HepG2 (cell line): ENCODE measurements at regions not wholly inside any gene's neighbourhood (a gene's known extent, or its start where the extent isn't known, plus 50 kb on each side); places are given as distances from the start of the nearest gene placed in this dataset.

Source experiments
- ATAC-seq: fragments of 200-7000 bp; cut with Tn5 transposase; 3 replicates; pipeline ENCODE4 v1.9.1; 2020; ENCODE audit warnings: mild to moderate bottlenecking, moderate library complexity
- BruUV-seq: library from RNA; stranded (reverse); fragments of 400-500 nt; replicated peaks from 2 replicates; lab custom pipeline; 2021; lab: Mats Ljungman, UMichigan
- CTCF ChIA-PET: fragments of 300-600 bp; formaldehyde crosslinking; extraction: SDS; loops from one replicate; lab custom pipeline; 2021; ENCODE audit warnings: low total read pairs, inconsistent platforms, low intra/inter-chr PET ratio; lab: Yijun Ruan, JAX
- POLR2A ChIA-PET: fragments of 350-600 bp; sonication (Branson Sonifier 250); formaldehyde crosslinking; loops from one replicate; lab custom pipeline; 2020; ENCODE audit warnings: antibody characterized with exemption, inconsistent platforms; lab: Yijun Ruan, JAX
- DNase-seq: peaks from one replicate; pipeline ENCODE4 v3.0.0-alpha.2; 2015; ENCODE audit warnings: low spot score
- FAIRE-seq: peaks from 3 replicates; lab custom pipeline; 2011; peaks lifted over from hg19 to GRCh38; lab: Jason Lieb, UNC
- H2AFZ ChIP-seq: one replicate; pipeline ENCODE4 v1.6.1; 2011; ENCODE audit warnings: low read length, inconsistent platforms
- H3K27ac ChIP-seq: fragments of 300-600 bp; 3 replicates; pipeline ENCODE4 v1.8.0; 2011; ENCODE audit warnings: mixed run types, mild to moderate bottlenecking, mixed read lengths, low read length, inconsistent platforms; ENCODE audit not compliant: insufficient read depth; ENCODE audit errors: extremely low read length
- H3K27me3 ChIP-seq, 2 experiments: fragments of 200-600 bp in 1 of 2; 2 replicates in 1 of 2; 3 replicates in 1 of 2; pipeline versions ENCODE4 v1.6.0 to v1.8.0; 2011; ENCODE audit warnings: low read length in 2 of 2, mild to moderate bottlenecking in 2 of 2, moderate library complexity in 2 of 2, inconsistent platforms in 1 of 2; ENCODE audit not compliant: insufficient read depth in 2 of 2, control insufficient read depth in 1 of 2
- H3K36me3 ChIP-seq, 2 experiments: fragments of 200-600 bp in 1 of 2; replicated peaks in 1 of 2; 2 replicates in 1 of 2; 3 replicates in 1 of 2; pipeline versions ENCODE4 v1.5.1 to v1.8.0; 2011; ENCODE audit warnings: low read length in 2 of 2, inconsistent platforms in 1 of 2; ENCODE audit not compliant: insufficient read depth in 2 of 2, control insufficient read depth in 1 of 2
- H3K4me1 ChIP-seq: 2 replicates; pipeline ENCODE4 v1.5.1; 2012; ENCODE audit warnings: low read length, inconsistent platforms; ENCODE audit not compliant: insufficient read depth
- H3K4me2 ChIP-seq: 2 replicates; pipeline ENCODE4 v1.6.0; 2011; ENCODE audit warnings: low read depth, low read length, inconsistent platforms
- H3K4me3 ChIP-seq, 3 experiments: fragments of 200-600 bp in 1 of 3; sonication (generic), shearing (Covaris generic) in 1 of 3; replicated peaks in 1 of 3; 2 replicates each; pipeline ENCODE4 v1.5.1; 2011 to 2016; ENCODE audit warnings: low read length in 3 of 3, inconsistent platforms in 2 of 3, low read depth in 2 of 3, mild to moderate bottlenecking in 2 of 3, control low read depth in 1 of 3, mixed read lengths in 1 of 3; ENCODE audit not compliant: insufficient read depth in 1 of 3
- H3K79me2 ChIP-seq: one replicate; pipeline ENCODE4 v1.6.1; 2011; ENCODE audit warnings: low read length, inconsistent platforms; ENCODE audit not compliant: insufficient read depth
- H3K9ac ChIP-seq: 2 replicates; pipeline ENCODE4 v1.6.0; 2011; ENCODE audit warnings: mild to moderate bottlenecking, low read depth, low read length, inconsistent platforms; ENCODE audit not compliant: insufficient read depth
- H3K9me3 ChIP-seq: 2 replicates; pipeline ENCODE4 v1.5.1; 2012; ENCODE audit warnings: mild to moderate bottlenecking, low read length
- H4K20me1 ChIP-seq: 2 replicates; pipeline ENCODE4 v1.6.0; 2011; ENCODE audit warnings: inconsistent platforms, mild to moderate bottlenecking, low read length, moderate library complexity; ENCODE audit not compliant: insufficient read depth
- AFF4 ChIP-seq: sonication (generic); formaldehyde crosslinking; IDR thresholded peaks from 2 replicates; pipeline ENCODE4 v1.4.0; 2020; ENCODE audit warnings: missing genetic modification reagents
- CCDC6 ChIP-seq: sonication (generic); formaldehyde crosslinking; IDR thresholded peaks from 2 replicates; pipeline ENCODE4 v1.8.1; 2022; ENCODE audit warnings: mild to moderate bottlenecking, missing genetic modification reagents, moderate library complexity
- HNF4A ChIP-seq: sonication (generic); formaldehyde crosslinking; IDR thresholded peaks from 2 replicates; pipeline ENCODE4 v1.4.0; 2020; ENCODE audit warnings: missing genetic modification reagents
- KMT2B ChIP-seq: IDR thresholded peaks from 2 replicates; pipeline ENCODE4 v1.6.1; 2016; ENCODE audit warnings: missing genetic modification reagents, missing compliant biosample characterization
- PTBP1 ChIP-seq: fragments of 200-400 bp; formaldehyde crosslinking; IDR thresholded peaks from 2 replicates; pipeline ENCODE4 v1.6.1; 2018; ENCODE audit warnings: low read length, low read depth; ENCODE audit not compliant: poor library complexity, severe bottlenecking
- RARA ChIP-seq: IDR thresholded peaks from 2 replicates; pipeline ENCODE4 v1.6.1; 2016; ENCODE audit warnings: missing genetic modification reagents, missing compliant biosample characterization
- SIN3B ChIP-seq: fragments of 150-350 bp; IDR thresholded peaks from 2 replicates; pipeline ENCODE4 v1.6.1; 2014; ENCODE audit warnings: low read length
- SOX13 ChIP-seq, 3 experiments: fragments of 450-650 bp in 1 of 3; sonication (generic) in 1 of 3; formaldehyde crosslinking in 1 of 3; IDR thresholded peaks in 2 of 3; conservative IDR thresholded peaks in 1 of 3; 2 replicates each; pipeline versions ENCODE4 v1.5.0 to v1.6.1; 2016 to 2020; ENCODE audit warnings: antibody characterized with exemption in 1 of 3, mild to moderate bottlenecking in 1 of 3, missing compliant biosample characterization in 1 of 3, missing genetic modification reagents in 1 of 3, moderate library complexity in 1 of 3
- TOE1 ChIP-seq: sonication (generic); formaldehyde crosslinking; IDR thresholded peaks from 2 replicates; pipeline ENCODE4 v1.4.0; 2020; ENCODE audit warnings: mild to moderate bottlenecking, missing genetic modification reagents
- ZNF446 ChIP-seq: sonication (generic); formaldehyde crosslinking; IDR thresholded peaks from 2 replicates; pipeline ENCODE4 v1.5.0; 2020; ENCODE audit warnings: mild to moderate bottlenecking, missing genetic modification reagents
- ZNF460 ChIP-seq: sonication (generic); formaldehyde crosslinking; IDR thresholded peaks from 2 replicates; pipeline ENCODE4 v1.5.1; 2020; ENCODE audit warnings: missing genetic modification reagents, mild to moderate bottlenecking, borderline replicate concordance
- ZNF605 ChIP-seq: sonication (generic); formaldehyde crosslinking; IDR thresholded peaks from 2 replicates; pipeline ENCODE4 v1.8.0; 2022; ENCODE audit warnings: mild to moderate bottlenecking, missing genetic modification reagents
- ZNF761 ChIP-seq: sonication (generic); formaldehyde crosslinking; conservative IDR thresholded peaks from 2 replicates; pipeline ENCODE4 v1.4.0; 2020; ENCODE audit warnings: mild to moderate bottlenecking, missing genetic modification reagents
- ZNF777 ChIP-seq: sonication (generic); formaldehyde crosslinking; IDR thresholded peaks from 2 replicates; pipeline ENCODE4 v1.4.0; 2020; ENCODE audit warnings: missing genetic modification reagents
- WGBS: methylation state at CpG from one replicate; pipeline ENCODE4 v1.1.6; 2017; ENCODE audit warnings: low lambda C conversion rate; 5-methylcytosine and 5-hydroxymethylcytosine counted together
- in situ Hi-C: cut with HindIII; loops from 2 replicates; pipeline ENCODE4 v1.10.0; 2017; ENCODE audit warnings: low pct_unique_long_range_greater_than_20kb; ENCODE audit not compliant: extremely low pct_ligation_motif_present
- intact Hi-C: fragments of 100-400 bp; cut with micrococcal nuclease; formaldehyde crosslinking; loops from one replicate; pipeline ENCODE4 v1.10.0; 2022; ENCODE audit not compliant: unreplicated experiment
- TF ChIP-seq, protein P1 (sequence below): sonication (generic); formaldehyde crosslinking; IDR thresholded peaks from 2 replicates; pipeline ENCODE4 v1.8.0; 2022; ENCODE audit warnings: mild to moderate bottlenecking, missing genetic modification reagents, moderate library complexity

DNA sequence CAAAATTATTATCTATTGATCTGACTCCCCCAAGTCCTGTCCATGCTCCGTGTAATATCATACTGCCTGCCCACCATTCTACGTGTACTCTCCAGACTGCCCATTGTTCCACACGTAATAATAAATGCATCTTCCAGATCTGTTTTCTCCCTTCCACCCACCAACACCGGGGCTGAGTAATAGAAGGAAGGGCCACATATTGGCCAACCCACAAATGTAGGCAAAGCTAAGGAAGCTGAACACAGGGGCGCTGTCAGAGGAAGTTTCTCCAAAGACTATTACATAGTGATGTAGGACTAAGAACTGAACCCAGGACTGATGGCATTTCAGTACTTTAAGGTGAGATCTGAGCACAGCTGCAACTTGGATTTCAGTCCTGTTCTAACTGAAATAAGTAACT, 135.8 kb upstream of the GUCY1A1 start:
- no peak overlapping the region for H3K4me2 ChIP-seq
- intact Hi-C loops (no loop called here), in situ Hi-C loops (no loop called here)
- TF ChIP-seq KMT2B (CRISPR knock-in tag) (no peak), HNF4A (CRISPR knock-in tag) (no peak)
- no peak overlapping the region for H3K9ac ChIP-seq
- ATAC-seq (no peak), DNase-seq (no peak), FAIRE-seq (no peak)
- no peaks in the 10 kb centered on the region for H3K79me2 ChIP-seq
- no peaks in the 10 kb centered on the region for H3K36me3 ChIP-seq
- no peak overlapping the region for H3K27ac ChIP-seq
- no peaks in the 10 kb centered on the region for H3K4me1 ChIP-seq
- no peaks in the 10 kb centered on the region for H3K9me3 ChIP-seq
- no peaks in the 10 kb centered on the region for H3K27me3 ChIP-seq
- no peak overlapping the region for H2AFZ ChIP-seq
- WGBS, result 13% methylated on average over 5 of the region's 5 CpGs
- H3K4me3 ChIP-seq, result no peak overlapping the region
- H4K20me1 ChIP-seq, result no peaks in the 10 kb centered on the region
- ChIA-PET POLR2A (no interaction called here), CTCF (no interaction called here)
- no TSS peak for BruUV-seq

DNA sequence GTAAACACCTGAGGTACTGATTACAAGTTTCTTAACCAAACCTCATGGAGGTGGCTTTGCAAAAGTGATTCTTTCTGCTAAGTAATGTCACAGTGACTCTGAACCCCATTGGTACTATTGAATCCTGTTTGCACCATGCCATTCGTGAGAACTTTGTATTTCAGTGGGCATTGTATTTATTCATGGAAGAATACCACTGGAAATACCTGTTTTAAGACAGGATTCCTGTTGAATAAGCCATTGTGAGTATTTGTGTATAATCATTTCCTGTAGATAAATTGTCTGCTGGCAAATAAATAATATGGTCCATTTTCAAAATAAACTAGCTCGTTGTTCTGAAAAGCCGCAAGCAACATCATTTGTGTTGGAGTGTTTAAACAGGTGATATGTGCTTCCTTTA, 136.4 kb upstream of the GUCY1A1 start:
- Histone ChIP-seq H3K4me2 (no peak overlapping the region), H3K4me3 (no peak overlapping the region), H3K9me3 (no peaks in the 10 kb centered on the region), H3K27ac (no peak overlapping the region), H3K27me3 (no peaks in the 10 kb centered on the region), H3K9ac (no peak overlapping the region), H3K79me2 (no peaks in the 10 kb centered on the region), H4K20me1 (no peaks in the 10 kb centered on the region), H3K36me3 (no peaks in the 10 kb centered on the region), H3K4me1 (no peaks in the 10 kb centered on the region), H2AFZ (no peak overlapping the region)
- ATAC-seq (no peak), DNase-seq (no peak), FAIRE-seq (no peak)
- ChIA-PET POLR2A (no interaction called here), CTCF (no interaction called here)
- no TSS peak for BruUV-seq
- in situ Hi-C loops, result no loop called here
- intact Hi-C loops, result no loop called here
- 1% methylated on average over 3 of the region's 3 CpGs for WGBS
- TF ChIP-seq CCDC6 (CRISPR knock-in tag) (no peak), TOE1 (no peak), RARA (CRISPR knock-in tag) (no peak), SIN3B (no peak), ZNF460 (CRISPR knock-in tag) (no peak), ZNF777 (CRISPR knock-in tag) (no peak), ZNF761 (CRISPR knock-in tag) (no peak), PTBP1 (no peak), SOX13 (IDR thresholded peaks at IDR 0.05) (no peak), SOX13 (CRISPR knock-in tag; conservative IDR thresholded peaks at IDR 0.05 in 1 of 2, IDR thresholded peaks at IDR 0.05 in 1 of 2) (no peak), AFF4 (no peak), ZNF446 (CRISPR knock-in tag) (no peak), ZNF605 (CRISPR knock-in tag) (no peak)
- TF ChIP-seq, protein P1, sequence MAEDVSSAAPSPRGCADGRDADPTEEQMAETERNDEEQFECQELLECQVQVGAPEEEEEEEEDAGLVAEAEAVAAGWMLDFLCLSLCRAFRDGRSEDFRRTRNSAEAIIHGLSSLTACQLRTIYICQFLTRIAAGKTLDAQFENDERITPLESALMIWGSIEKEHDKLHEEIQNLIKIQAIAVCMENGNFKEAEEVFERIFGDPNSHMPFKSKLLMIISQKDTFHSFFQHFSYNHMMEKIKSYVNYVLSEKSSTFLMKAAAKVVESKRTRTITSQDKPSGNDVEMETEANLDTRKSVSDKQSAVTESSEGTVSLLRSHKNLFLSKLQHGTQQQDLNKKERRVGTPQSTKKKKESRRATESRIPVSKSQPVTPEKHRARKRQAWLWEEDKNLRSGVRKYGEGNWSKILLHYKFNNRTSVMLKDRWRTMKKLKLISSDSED (CRISPR knock-in tag), result no peak
